IMR-90 (cell line): ENCODE measurements at regions not wholly inside any gene's neighbourhood (a gene's known extent, or its start where the extent isn't known, plus 50 kb on each side); places are given as distances from the start of the nearest gene placed in this dataset.

Experiments
- ATAC-seq: fragments of 200-7000 bp; cut with Tn5 transposase; 2 replicates; pipeline ENCODE4 v1.9.1; 2020; ENCODE audit warnings: low read depth, mild to moderate bottlenecking, moderate library complexity
- BruUV-seq: library from RNA; stranded (reverse); fragments of 400-500 nt; replicated peaks from 2 replicates; lab custom pipeline; 2021; lab: Mats Ljungman, UMichigan
- CTCF ChIA-PET: fragments of 300-600 bp; formaldehyde crosslinking; extraction: SDS; loops from one replicate; lab custom pipeline; 2021; ENCODE audit warnings: antibody characterized with exemption; lab: Yijun Ruan, JAX
- POLR2A ChIA-PET: fragments of 300-600 bp; sonication (Branson Sonifier 250); formaldehyde crosslinking; loops from one replicate; lab custom pipeline; 2022; ENCODE audit warnings: antibody characterized with exemption; ENCODE audit not compliant: unreplicated experiment; lab: Charles Lee
- DNase-seq: peaks from one replicate; pipeline ENCODE4 v3.0.0; 2013
- H2AFZ ChIP-seq: replicated peaks from 2 replicates; pipeline ENCODE3; 2013; ENCODE audit warnings: low read length, mild to moderate bottlenecking; ENCODE audit not compliant: poor library complexity
- H2AK5ac ChIP-seq: 2 replicates; pipeline ENCODE4 v1.6.1; 2013; ENCODE audit warnings: low read depth, low read length, inconsistent platforms
- H2AK9ac ChIP-seq: replicated peaks from 2 replicates; pipeline ENCODE3; 2013; ENCODE audit warnings: mild to moderate bottlenecking, low read depth, low read length, moderate library complexity; ENCODE audit not compliant: poor library complexity
- H2BK120ac ChIP-seq: 2 replicates; pipeline ENCODE4 v1.6.1; 2013; ENCODE audit warnings: low read depth, low read length, inconsistent platforms
- H2BK15ac ChIP-seq: 3 replicates; pipeline ENCODE4 v1.6.1; 2013; ENCODE audit warnings: low read depth, low read length, inconsistent platforms
- H2BK20ac ChIP-seq: 2 replicates; pipeline ENCODE4 v1.6.1; 2013; ENCODE audit warnings: low read depth, mild to moderate bottlenecking, inconsistent platforms, low read length, moderate library complexity
- H2BK5ac ChIP-seq: 2 replicates; pipeline ENCODE4 v1.6.1; 2013; ENCODE audit warnings: mild to moderate bottlenecking, low read depth, low read length, inconsistent platforms; ENCODE audit not compliant: poor library complexity, severe bottlenecking
- H3K14ac ChIP-seq: replicated peaks from 2 replicates; pipeline ENCODE4 v1.6.1; 2013; ENCODE audit warnings: low read depth, low read length, inconsistent platforms
- H3K18ac ChIP-seq: 2 replicates; pipeline ENCODE4 v1.6.1; 2013; ENCODE audit warnings: low read depth, low read length, control low read depth
- H3K23ac ChIP-seq: 2 replicates; pipeline ENCODE4 v1.6.1; 2013; ENCODE audit warnings: low read depth, low read length, inconsistent platforms
- H3K27ac ChIP-seq: 2 replicates; pipeline ENCODE4 v1.5.1; 2013; ENCODE audit warnings: mild to moderate bottlenecking, control low read depth, low read length; ENCODE audit not compliant: insufficient read depth
- H3K27me3 ChIP-seq: 2 replicates; pipeline ENCODE4 v1.6.1; 2013; ENCODE audit warnings: low read length; ENCODE audit not compliant: control insufficient read depth, insufficient read depth
- H3K36me3 ChIP-seq: 2 replicates; pipeline ENCODE4 v1.6.1; 2013; ENCODE audit warnings: low read length, mixed read lengths; ENCODE audit not compliant: control insufficient read depth, insufficient read depth
- H3K4ac ChIP-seq: 2 replicates; pipeline ENCODE4 v1.6.1; 2013; ENCODE audit warnings: low read depth, low read length, inconsistent platforms
- H3K4me1 ChIP-seq: 2 replicates; pipeline ENCODE4 v1.6.1; 2013; ENCODE audit warnings: low read length, mixed read lengths; ENCODE audit not compliant: control insufficient read depth, insufficient read depth
- H3K4me2 ChIP-seq: 2 replicates; pipeline ENCODE4 v1.6.1; 2013; ENCODE audit warnings: low read depth, mild to moderate bottlenecking, control low read depth, low read length, moderate library complexity
- H3K4me3 ChIP-seq: 2 replicates; pipeline ENCODE4 v1.5.1; 2013; ENCODE audit warnings: low read depth, mild to moderate bottlenecking, control low read depth, low read length, moderate library complexity; ENCODE audit not compliant: insufficient read depth
- H3K56ac ChIP-seq: 2 replicates; pipeline ENCODE4 v1.6.1; 2013; ENCODE audit warnings: low read length, inconsistent platforms; ENCODE audit not compliant: insufficient read depth; ENCODE audit errors: extremely low read depth
- H3K79me1 ChIP-seq, 2 experiments: 2 replicates each; pipeline ENCODE4 v1.6.1; 2013; ENCODE audit warnings: low read length in 2 of 2, inconsistent platforms in 1 of 2, low read depth in 1 of 2
- H3K9ac ChIP-seq: 2 replicates; pipeline ENCODE4 v1.6.1; 2013; ENCODE audit warnings: low read depth, low read length, control low read depth
- H3K9me1 ChIP-seq: 2 replicates; pipeline ENCODE4 v1.6.1; 2013; ENCODE audit warnings: low read length, inconsistent platforms; ENCODE audit not compliant: insufficient read depth
- H3K9me3 ChIP-seq: 2 replicates; pipeline ENCODE4 v1.6.1; 2013; ENCODE audit warnings: low read length; ENCODE audit not compliant: control insufficient read depth, insufficient read depth
- H4K20me1 ChIP-seq: 2 replicates; pipeline ENCODE4 v1.6.1; 2013; ENCODE audit warnings: low read length, inconsistent platforms; ENCODE audit not compliant: insufficient read depth
- H4K5ac ChIP-seq: 2 replicates; pipeline ENCODE4 v1.6.1; 2013; ENCODE audit warnings: mild to moderate bottlenecking, low read depth, low read length, control low read depth
- H4K8ac ChIP-seq, 2 experiments: 2 replicates each; pipeline ENCODE4 v1.6.1; 2013; ENCODE audit warnings: low read depth in 2 of 2, low read length in 2 of 2, control low read depth in 1 of 2, inconsistent platforms in 1 of 2
- H4K91ac ChIP-seq: 2 replicates; pipeline ENCODE4 v1.6.1; 2013; ENCODE audit warnings: low read depth, low read length, inconsistent platforms; ENCODE audit not compliant: insufficient read depth
- BHLHE40 ChIP-seq: fragments of 150-350 bp; IDR thresholded peaks from 2 replicates; pipeline ENCODE4 v1.6.1; 2016; ENCODE audit warnings: mild to moderate bottlenecking, low read depth, low read length
- CEBPB ChIP-seq: IDR thresholded peaks from 2 replicates; pipeline ENCODE4 v1.6.1; 2012; ENCODE audit warnings: low read depth, low read length, improper control_type of control experiment
- CHD1 ChIP-seq: IDR thresholded peaks from 2 replicates; pipeline ENCODE4 v1.6.1; 2012; ENCODE audit warnings: low read depth, low read length, improper control_type of control experiment
- FOS ChIP-seq: fragments of 150-350 bp; IDR thresholded peaks from 2 replicates; pipeline ENCODE4 v1.6.1; 2016; ENCODE audit warnings: low read depth, low read length
- MAFK ChIP-seq: IDR thresholded peaks from 2 replicates; pipeline ENCODE4 v1.6.1; 2012; ENCODE audit warnings: low read depth, low read length, improper control_type of control experiment
- MAZ ChIP-seq: IDR thresholded peaks from 2 replicates; pipeline ENCODE4 v1.6.1; 2012; ENCODE audit warnings: low read depth, mild to moderate bottlenecking, low read length, improper control_type of control experiment, moderate library complexity, borderline replicate concordance
- MXI1 ChIP-seq: IDR thresholded peaks from 2 replicates; pipeline ENCODE4 v1.6.1; 2012; ENCODE audit warnings: low read depth, mild to moderate bottlenecking, low read length, moderate library complexity, borderline replicate concordance
- NFE2L2 ChIP-seq: fragments of 150-350 bp; IDR thresholded peaks from 2 replicates; pipeline ENCODE4 v1.6.1; 2016; ENCODE audit warnings: low read depth, mild to moderate bottlenecking, low read length
- POLR2A ChIP-seq: IDR thresholded peaks from 2 replicates; pipeline ENCODE4 v1.6.1; 2012; ENCODE audit warnings: mild to moderate bottlenecking, low read depth, low read length
- RAD21 ChIP-seq: IDR thresholded peaks from 2 replicates; pipeline ENCODE4 v1.6.1; 2012; ENCODE audit warnings: low read length, improper control_type of control experiment
- RCOR1 ChIP-seq: IDR thresholded peaks from 2 replicates; pipeline ENCODE4 v1.6.1; 2012; ENCODE audit warnings: mild to moderate bottlenecking, low read length, improper control_type of control experiment; ENCODE audit not compliant: insufficient replicate concordance
- RFX5 ChIP-seq: IDR thresholded peaks from 2 replicates; pipeline ENCODE4 v1.8.0; 2012; ENCODE audit warnings: low read depth, mild to moderate bottlenecking, low read length, moderate library complexity
- SMC3 ChIP-seq: fragments of 150-350 bp; IDR thresholded peaks from 2 replicates; pipeline ENCODE4 v1.6.1; 2016; ENCODE audit warnings: low read depth, mild to moderate bottlenecking, antibody characterized with exemption, low read length, moderate library complexity
- WGBS, 2 experiments: methylation state at CpG; one replicate each; pipeline versions ENCODE4 v1.1.5 to v1.1.7; 2013; ENCODE audit warnings: missing lambda C conversion rate in 2 of 2; ENCODE audit not compliant: insufficient read length in 1 of 2; ENCODE audit errors: extremely low coverage in 2 of 2; 5-methylcytosine and 5-hydroxymethylcytosine counted together
- dilution Hi-C: fragments of 300-500 bp; cut with HindIII; formaldehyde crosslinking; loops from one replicate; pipeline ENCODE4 v1.14.3; 2018; ENCODE audit warnings: low sequenced_read_pairs; ENCODE audit not compliant: unreplicated experiment
- in situ Hi-C: fragments of 300-500 bp; cut with MboI; formaldehyde crosslinking; loops from 3 replicates; pipeline ENCODE4 v1.14.3; 2019; ENCODE audit warnings: low sequenced_read_pairs, inconsistent platforms, mixed read lengths
- intact Hi-C: fragments of 100-400 bp; cut with micrococcal nuclease; formaldehyde crosslinking; loops from 2 replicates; pipeline ENCODE4 v1.10.0; 2022
- TF ChIP-seq, protein P1 (sequence below): conservative IDR thresholded peaks from 2 replicates; pipeline ENCODE4 v1.5.1; 2012; ENCODE audit warnings: mild to moderate bottlenecking, low read depth, low read length, improper control_type of control experiment
- TF ChIP-seq, protein P2 (sequence below): fragments of 150-350 bp; IDR thresholded peaks from 2 replicates; pipeline ENCODE4 v1.6.1; 2016; ENCODE audit warnings: low read depth, mild to moderate bottlenecking, low read length, moderate library complexity, borderline replicate concordance
- TF ChIP-seq, protein P3 (sequence below): fragments of 150-350 bp; IDR thresholded peaks from 2 replicates; pipeline ENCODE4 v1.6.1; 2017; ENCODE audit warnings: mild to moderate bottlenecking, antibody characterized with exemption, low read length, low read depth

DNA sequence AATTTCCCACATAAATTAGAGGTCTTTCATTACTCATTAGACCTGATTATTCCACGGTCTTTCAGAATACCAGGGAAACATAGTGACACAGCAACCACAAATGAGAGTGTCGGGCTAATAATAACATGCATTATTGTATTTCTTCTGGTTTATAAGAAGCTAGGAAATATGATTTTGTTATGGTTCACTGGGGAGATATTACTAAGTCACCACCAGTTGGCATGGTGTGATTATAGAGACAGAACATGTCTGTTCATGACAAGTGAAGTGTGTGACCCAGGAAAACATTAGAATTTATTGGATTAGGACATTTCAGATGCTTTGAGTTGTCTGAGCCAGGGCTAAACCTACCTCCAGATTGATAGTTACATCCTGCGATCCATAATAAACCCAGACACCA, 494.4 kb downstream of the FBXO15 start:
- Histone ChIP-seq H2AK9ac (no peak overlapping the region), H3K9ac (no peak overlapping the region), H3K79me1 (peaks cover 0 to 7% of the 10 kb centered on the region in 2 experiments; a peak in 1 of 4 replicates), H2BK5ac (no peak overlapping the region), H3K9me1 (no peaks in the 10 kb centered on the region), H2AFZ (no peak overlapping the region), H3K14ac (no peak overlapping the region; the same call in 1 of the 2 replicates), H3K18ac (no peak overlapping the region; the same call in 1 of the 2 replicates), H3K36me3 (no peaks in the 10 kb centered on the region), H3K23ac (no peak overlapping the region), H3K4ac (no peak overlapping the region), H4K8ac (no peak overlapping the region), H4K5ac (no peak overlapping the region), H3K56ac (no peak overlapping the region), H4K20me1 (no peaks in the 10 kb centered on the region), H3K4me3 (no peak overlapping the region), H3K4me1 (no peaks in the 10 kb centered on the region; the same call in 1 of the 2 replicates), H2BK20ac (no peak overlapping the region), H3K27ac (no peak overlapping the region), H3K9me3 (no peaks in the 10 kb centered on the region), H2BK15ac (no peak overlapping the region), H3K27me3 (no peaks in the 10 kb centered on the region), H2BK120ac (no peak overlapping the region), H2AK5ac (no peak overlapping the region), H4K91ac (no peak overlapping the region), H3K4me2 (no peak overlapping the region)
- CTCF ChIA-PET = no interaction called here
- in situ Hi-C loops = no loop called here
- no peak for TF ChIP-seq CEBPB
- TF ChIP-seq, protein P1, sequence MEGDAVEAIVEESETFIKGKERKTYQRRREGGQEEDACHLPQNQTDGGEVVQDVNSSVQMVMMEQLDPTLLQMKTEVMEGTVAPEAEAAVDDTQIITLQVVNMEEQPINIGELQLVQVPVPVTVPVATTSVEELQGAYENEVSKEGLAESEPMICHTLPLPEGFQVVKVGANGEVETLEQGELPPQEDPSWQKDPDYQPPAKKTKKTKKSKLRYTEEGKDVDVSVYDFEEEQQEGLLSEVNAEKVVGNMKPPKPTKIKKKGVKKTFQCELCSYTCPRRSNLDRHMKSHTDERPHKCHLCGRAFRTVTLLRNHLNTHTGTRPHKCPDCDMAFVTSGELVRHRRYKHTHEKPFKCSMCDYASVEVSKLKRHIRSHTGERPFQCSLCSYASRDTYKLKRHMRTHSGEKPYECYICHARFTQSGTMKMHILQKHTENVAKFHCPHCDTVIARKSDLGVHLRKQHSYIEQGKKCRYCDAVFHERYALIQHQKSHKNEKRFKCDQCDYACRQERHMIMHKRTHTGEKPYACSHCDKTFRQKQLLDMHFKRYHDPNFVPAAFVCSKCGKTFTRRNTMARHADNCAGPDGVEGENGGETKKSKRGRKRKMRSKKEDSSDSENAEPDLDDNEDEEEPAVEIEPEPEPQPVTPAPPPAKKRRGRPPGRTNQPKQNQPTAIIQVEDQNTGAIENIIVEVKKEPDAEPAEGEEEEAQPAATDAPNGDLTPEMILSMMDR = no peak
- no peak for TF ChIP-seq FOS
- TF ChIP-seq RAD21 = no peak
- TF ChIP-seq MXI1 = no peak
- no peak for TF ChIP-seq MAFK
- TF ChIP-seq BHLHE40 = no peak
- TF ChIP-seq RFX5 = no peak
- TF ChIP-seq MAZ = no peak
- no peak for TF ChIP-seq SMC3
- TF ChIP-seq CHD1 = no peak
- TF ChIP-seq, protein P2, sequence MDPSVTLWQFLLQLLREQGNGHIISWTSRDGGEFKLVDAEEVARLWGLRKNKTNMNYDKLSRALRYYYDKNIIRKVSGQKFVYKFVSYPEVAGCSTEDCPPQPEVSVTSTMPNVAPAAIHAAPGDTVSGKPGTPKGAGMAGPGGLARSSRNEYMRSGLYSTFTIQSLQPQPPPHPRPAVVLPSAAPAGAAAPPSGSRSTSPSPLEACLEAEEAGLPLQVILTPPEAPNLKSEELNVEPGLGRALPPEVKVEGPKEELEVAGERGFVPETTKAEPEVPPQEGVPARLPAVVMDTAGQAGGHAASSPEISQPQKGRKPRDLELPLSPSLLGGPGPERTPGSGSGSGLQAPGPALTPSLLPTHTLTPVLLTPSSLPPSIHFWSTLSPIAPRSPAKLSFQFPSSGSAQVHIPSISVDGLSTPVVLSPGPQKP = no peak
- no peak for TF ChIP-seq NFE2L2
- no peak for TF ChIP-seq RCOR1
- no peak for TF ChIP-seq POLR2A
- TF ChIP-seq, protein P3, sequence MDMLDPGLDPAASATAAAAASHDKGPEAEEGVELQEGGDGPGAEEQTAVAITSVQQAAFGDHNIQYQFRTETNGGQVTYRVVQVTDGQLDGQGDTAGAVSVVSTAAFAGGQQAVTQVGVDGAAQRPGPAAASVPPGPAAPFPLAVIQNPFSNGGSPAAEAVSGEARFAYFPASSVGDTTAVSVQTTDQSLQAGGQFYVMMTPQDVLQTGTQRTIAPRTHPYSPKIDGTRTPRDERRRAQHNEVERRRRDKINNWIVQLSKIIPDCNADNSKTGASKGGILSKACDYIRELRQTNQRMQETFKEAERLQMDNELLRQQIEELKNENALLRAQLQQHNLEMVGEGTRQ = no peak
- POLR2A ChIA-PET = no interaction called here
- no peak for DNase-seq
- intact Hi-C loops = no loop called here
- dilution Hi-C loops = no loop called here
- WGBS, 2 experiments = no CpG with 5 or more reads among the region's 3 CpGs
- no TSS peak for BruUV-seq
- ATAC-seq = no peak
